HG03108 (cell line): ENCODE measurements at regions not wholly inside any gene's neighbourhood (a gene's known extent, or its start where the extent isn't known, plus 50 kb on each side); places are given as distances from the start of the nearest gene placed in this dataset.

Experiments
- ATAC-seq: cut with Tn5 transposase; IDR thresholded peaks from one replicate; pipeline ENCODE4 v1.9.1; 2021; ENCODE audit warnings: moderate library complexity; ENCODE audit not compliant: unreplicated experiment

DNA sequence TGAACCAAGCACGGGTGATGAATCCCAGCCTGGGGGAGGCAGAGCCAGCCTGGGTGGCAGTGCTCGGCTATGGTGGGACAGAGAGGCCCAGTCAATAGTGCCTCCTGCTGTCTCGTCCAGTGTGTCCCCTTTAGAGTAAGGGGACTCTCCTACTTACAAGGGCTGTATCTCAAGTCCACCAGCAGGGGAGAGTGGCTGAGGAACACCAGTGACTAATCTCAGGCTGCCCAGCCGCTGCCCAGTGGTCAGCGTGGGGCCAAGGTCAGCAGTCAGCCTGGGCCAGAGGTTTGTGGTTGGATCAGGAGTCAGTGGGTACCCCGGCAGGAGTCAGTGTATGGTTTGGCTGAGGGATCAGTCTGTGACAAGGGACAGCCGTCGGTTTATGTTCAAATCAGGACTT lies 109.2 kb upstream of the RUNX3 start:
- no peak for ATAC-seq

DNA sequence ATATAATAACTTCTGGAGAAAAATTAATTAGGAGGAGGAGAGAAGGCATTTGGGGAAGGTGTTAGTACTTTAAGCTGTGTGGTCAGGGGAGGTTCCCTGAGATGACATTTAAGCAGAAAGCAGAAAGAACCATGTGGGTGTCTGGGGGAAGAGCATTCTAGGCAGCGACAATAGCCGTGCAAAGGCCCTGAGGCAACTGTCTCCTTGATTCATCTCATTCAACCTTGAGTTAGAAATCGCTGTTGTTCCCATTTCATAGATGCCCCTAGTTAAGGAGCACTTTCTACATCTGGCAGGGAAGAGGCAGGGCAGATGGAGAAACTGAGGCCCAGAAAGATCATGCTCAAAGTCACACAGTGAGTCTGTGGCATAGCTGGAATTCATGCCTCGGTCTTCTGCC lies 108.6 kb upstream of the RUNX3 start:
- ATAC-seq: no peak

DNA sequence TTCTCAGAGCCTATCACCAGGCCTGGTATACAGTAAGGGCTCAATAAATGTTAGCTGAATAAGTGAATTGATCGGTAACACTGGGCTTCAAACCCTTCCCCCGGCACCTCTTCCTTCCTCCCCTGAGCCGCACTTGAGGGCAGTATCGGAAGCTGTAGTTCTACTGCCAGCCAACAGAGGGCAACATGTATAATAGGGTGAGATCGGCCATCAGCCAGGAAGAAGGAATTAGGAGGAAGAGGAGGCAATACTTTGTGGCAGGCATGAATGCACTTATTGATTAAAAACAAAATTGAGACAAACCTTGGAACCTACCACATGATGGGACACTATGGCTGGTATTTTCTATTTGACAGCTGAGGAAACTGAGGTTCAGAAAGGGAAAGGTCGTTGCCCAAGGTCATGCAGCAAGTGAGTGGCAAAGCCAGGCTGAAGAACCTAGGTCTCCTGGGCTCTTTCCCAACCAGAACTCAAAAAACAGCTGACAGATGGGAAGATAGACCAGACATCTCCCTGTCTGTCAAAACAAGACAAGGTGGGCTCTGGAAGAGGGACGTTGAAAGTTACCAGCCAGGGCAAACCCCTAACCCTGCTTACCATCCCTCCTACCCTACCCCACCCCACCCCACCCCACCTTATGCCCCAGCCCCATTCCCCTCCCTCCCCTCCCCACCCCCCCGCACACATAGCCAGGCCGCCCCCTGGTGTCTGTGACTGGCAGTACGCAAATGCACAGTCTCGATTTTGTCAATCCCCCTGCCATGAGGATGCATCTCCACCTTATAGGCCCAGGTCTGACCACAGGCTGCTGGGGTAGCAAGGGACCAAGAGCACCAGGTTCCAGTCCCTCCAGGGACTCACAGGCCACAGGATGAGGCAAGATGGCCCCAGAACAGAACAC lies 107.3 kb upstream of the RUNX3 start:
- no peak for ATAC-seq

DNA sequence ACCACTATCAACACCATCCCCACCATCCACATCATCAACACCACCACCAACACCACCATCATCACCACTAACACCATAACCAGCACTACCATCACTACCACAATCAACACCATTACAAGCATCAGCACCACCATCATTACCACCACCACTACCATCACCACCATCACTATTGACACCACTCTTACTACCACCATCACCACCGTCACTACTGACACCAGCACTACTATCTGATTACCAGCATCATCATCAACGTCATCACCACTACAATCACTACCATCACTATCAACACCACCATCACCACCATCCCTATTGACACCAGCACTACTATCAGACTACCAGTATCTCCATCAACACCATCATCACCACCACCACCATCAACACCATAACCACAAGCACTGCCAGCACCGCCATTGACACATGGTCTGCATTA lies 106.1 kb upstream of the RUNX3 start:
- ATAC-seq: no peak

DNA sequence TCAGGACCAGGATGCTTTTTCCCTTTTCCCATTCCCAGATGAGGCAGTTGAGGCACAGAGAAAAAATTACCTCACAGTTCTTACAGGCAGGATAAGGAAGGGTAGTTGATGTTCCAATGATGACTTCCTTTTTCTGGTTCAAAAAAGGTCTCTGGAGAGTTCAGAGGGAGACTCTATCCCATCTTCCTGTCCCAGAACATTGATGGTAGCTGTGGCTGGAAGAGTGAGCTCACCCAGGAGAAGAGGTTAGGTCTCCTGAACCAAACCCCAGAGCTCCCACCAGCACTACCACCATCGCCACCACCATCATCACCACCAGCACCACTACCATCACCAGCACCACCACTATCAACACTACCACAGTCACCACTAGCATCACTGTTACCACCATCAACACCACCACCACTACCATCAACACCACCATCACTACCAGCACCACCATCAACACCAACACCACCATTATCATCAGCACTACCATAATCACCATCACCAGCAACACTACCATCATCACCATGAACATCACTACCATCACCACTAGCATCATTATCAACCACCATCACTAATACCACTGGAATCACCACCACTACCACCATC lies 105.5 kb upstream of the RUNX3 start:
- no peak for ATAC-seq

DNA sequence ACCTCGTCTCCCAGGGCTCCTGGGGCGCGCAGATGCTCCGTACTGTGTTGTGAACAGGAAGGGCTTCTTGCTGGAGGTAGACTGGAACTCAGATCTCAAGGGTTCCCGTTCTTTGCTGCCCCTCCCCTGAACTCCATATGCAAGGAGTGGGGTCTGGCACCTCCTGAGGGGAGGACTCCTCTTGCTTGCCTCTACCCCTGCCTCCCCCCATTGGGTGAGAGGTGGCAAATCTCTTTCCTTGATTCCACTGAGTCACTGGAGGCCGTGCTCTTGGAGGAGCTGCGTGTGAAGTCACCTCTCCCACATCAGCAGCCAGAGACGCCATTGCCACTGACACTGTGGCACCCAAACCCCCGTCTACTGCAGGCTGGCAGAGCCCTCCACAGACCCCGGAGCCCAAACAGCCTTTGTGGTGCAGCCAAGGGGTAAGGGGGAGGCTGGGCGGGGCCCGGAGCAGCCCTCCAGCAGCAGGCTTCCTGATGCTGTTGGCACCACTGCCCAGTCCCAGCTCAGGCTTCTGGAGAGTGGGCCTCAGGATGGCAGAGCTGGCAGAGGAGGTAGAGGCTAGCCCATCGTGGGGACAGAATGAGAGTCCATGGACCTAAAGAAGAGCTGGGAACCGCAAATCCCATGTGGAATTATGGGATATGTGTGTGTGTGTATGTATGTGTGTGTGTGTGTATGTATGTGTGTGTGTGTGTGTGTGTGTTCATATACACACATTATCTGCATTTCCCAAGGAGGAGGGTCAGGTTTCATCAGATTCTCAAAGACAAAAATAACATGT lies 104.9 kb upstream of the RUNX3 start:
- ATAC-seq: no peak

DNA sequence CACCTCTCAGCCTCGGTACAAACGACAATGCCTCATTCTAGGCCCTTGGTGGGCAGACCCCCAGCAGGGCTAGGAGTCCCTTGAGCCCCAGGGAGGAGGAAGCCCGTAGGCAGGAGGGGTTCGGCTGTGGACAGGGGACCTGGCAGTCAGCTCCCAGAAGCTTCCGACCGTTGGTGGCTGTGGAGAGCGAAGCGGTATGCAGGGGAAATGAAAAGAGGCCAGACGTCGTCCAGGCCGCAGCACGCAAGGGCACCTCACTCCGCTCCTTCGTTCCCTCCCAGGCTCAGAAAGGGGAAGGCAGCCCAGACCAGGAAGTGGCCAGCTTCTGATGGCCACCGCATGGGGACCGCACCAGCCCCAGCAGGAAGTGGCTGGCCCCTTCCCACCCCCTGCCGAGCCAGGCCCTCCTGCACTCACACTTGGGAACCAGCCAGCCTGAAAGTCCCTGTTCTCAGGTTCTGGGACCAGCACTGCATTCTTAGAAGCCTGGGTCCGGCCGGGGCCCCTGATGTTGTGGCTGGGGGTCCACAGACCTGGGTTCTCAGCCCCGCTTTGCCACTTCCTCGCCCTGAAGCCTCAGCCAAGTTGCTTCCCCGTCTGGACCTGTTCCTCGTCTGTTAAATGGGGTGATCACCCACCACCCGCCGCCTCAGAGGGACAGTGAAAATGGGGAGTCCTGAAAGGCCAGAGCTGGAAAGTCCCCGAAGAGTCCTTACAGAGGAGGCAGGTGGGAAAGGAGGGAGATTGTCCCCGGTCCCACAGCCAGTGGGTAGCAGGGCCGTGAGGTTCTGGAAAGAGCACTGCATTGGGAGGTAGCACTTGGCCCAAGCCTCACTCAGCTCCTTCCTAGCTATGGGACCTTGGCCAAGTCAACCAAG lies 104.0 kb upstream of the RUNX3 start:
- ATAC-seq: no peak

DNA sequence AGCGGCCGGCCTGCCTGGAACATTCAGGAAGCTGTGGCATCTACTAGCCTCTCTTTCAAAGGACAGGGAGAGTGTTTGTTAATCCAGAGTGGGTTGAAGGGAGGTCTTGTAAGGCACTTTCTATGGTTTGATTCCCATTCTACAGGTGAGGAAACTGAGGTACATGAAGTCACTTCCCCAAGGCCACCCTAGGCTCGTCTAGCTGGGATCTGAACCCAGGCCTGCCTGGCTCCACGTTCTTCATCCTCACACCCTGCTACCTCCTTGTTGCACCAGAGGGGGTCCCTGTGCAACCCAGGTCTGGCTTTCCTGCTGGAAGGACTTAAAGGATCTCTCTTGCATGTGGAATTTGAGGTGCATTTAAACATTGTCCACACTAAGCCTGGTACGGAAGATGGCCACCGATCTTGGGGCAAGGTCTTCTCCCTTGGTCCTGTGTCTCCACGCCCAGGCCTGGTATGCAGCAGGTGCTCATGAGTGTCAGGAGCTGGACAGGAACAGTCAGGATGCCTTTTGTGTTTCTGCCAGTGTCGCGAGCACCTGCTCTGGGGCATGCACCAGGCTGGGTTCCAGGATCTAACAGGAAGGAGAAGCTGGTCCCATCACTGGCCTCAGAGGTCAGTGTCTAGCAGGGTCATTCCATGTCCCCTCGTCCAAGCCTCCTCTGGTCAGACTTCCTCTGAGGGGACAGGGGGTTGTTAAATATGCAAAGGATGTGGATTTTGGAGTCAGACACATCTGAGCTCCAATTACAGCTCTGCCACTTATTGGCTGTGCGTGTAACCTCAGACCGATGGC lies 103.2 kb upstream of the RUNX3 start:
- ATAC-seq: no peak

DNA sequence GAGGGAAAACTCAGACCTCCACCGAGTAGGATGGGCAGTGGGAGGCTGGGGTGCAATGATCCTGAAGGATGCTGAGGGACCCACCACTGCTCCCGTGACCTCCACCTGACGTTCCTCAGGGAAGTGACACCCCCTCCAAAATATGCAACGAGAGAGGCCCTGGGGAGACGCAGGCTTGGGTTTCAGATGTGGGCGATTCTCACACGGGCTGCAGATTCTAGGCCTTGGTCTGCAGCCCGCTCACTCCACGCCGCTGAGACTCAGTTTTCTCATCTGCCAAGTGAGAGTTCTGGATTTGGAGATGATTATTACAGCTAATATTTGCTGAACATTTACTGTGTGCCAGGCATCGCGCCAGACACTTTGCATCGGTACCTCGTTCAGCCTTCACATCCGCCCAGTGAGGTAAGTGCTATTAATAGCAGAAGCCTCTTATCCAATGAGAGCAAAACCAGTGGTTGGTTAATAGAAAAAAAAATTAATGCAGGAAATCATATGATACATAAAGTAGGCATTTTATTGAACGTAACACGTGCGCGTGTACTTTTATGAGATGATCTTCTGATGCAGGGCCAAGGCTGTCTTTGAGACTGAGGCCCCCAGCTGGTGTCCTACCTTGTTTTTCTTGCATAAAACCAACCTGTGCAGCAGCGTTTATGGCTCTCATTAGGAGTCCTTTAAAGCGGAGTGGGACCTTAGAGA lies 102.0 kb upstream of the RUNX3 start:
- ATAC-seq: peak; percentile 39

DNA sequence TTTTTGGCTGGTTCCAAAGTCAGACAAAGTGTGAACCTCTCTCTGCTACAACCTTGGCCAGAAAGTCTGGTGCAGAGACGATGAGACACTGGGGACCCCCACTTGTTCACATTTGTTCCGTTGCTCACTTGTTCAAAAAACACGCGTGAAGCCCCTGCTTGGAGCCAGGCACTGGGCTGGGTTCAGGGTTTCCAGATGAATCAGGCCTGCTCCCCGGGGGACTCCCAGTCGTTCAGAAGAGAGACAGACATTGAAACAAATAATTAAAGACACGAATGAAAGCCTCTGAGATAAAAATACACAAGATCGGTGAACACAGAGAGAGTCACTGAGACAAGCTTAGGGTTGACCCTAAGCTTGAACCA lies 101.5 kb upstream of the RUNX3 start:
- ATAC-seq: peak; percentile 14

DNA sequence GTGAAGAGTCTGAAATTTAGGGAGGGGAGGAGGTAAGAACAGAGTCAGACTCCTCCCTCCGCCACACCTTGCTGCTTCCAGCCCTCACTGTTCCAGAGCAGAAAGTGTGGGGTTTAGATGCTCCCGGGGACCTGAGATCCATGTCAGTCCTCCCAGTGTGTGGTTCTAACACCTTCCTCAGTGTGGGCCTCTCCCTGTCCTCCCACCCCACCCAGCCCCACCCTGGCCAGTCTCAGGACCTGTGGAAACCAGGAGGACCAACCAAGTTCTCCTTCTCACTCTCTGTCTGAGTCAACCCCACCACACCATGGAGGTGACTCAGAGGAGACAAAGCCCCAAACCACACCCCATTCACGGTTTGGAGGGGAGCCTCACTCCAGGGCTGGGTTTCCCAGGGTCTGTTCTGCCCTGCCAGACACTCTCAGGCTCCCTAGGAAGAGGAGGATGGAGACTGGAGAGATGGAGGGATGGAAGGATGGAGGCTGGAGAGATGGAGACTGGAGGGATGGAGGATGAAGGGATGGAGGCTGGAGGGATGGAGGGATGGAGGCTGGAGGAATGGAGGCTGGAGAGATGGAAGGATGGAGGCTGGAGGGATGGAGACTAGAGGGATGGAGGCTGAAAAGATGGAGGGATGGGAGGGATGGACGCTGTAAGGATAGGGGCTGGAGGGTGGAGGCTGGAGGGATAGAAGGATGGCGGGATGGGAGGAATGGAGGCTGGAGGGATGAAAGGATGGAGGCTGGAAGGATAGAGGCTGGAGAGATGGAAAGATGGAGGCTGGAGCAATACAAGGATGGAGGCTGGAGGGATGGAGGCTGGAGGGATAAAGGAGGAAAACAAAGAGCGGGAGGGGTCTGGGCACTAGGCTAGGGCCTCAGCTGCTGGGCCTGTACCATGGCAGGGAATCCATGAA lies 100.9 kb upstream of the RUNX3 start:
- ATAC-seq: peak; percentile 28

DNA sequence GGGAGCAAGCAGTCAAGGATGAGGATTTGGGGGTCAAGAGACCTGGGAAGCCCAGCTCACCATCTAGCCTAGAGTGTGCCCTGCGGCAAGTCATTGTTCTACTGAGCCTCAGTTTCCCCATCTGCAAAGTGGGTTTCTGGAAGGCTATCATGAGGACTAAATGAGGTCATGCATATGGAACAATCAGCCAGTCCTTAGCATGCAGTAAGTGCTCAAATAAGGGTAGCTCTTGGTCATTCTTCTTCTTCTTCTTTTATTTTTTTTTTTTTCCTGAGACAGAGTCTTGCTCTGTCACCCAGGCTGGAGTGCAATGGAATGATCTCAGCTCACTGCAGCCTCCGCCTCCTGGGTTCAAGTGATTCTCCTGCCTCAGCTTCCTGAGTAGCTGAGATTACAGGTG lies 99.9 kb upstream of the RUNX3 start:
- no peak for ATAC-seq

DNA sequence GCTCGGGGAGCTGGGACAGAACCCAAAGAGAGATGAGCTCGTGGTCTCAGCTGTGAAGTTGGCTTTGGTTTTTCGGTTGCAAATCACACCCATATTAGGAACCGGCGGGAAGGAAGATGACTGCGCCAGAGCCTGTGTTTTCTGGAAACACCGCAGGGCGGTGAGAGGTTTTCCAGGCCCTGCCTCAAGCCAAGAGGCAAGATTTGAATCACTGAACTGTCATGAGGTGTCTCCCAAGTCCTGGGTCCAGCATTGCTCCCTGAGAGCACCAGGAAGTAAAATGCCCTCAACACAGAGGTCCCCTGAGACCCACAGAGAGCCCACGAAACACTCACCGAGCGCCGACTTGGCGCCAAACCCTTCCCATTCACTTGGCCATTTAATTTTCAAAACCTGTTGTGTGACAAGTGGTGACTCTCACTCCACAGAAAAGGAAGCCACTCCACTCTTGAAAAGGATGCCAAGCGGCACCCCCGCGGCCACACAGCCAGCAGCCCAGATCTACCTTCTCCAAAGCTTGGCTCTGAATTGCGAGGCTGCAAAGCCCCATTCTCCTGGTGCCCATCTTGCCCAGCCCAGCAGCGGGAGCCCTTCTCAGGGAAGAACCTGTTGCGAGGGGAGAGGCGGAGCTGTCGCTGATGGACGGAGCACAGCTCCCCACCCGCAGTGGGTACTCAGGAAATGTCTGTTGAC lies 99.0 kb upstream of the RUNX3 start:
- ATAC-seq: no peak

DNA sequence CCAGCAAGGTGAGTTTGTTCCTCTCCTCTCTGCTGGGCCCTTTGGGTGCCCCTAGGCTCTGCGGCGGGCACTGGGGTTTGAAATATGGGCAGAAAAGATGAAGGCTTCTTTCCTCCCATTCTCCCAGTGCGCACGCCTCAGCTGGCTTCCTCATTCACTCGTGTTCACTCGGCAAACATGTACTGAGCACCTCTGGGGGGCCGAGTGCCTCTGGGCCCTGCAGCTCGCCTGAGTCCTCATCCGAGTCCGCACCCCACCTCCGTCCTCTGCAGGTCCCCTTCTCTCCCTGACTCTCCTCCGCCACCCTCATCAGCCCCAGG lies 98.5 kb upstream of the RUNX3 start:
- ATAC-seq: no peak

DNA sequence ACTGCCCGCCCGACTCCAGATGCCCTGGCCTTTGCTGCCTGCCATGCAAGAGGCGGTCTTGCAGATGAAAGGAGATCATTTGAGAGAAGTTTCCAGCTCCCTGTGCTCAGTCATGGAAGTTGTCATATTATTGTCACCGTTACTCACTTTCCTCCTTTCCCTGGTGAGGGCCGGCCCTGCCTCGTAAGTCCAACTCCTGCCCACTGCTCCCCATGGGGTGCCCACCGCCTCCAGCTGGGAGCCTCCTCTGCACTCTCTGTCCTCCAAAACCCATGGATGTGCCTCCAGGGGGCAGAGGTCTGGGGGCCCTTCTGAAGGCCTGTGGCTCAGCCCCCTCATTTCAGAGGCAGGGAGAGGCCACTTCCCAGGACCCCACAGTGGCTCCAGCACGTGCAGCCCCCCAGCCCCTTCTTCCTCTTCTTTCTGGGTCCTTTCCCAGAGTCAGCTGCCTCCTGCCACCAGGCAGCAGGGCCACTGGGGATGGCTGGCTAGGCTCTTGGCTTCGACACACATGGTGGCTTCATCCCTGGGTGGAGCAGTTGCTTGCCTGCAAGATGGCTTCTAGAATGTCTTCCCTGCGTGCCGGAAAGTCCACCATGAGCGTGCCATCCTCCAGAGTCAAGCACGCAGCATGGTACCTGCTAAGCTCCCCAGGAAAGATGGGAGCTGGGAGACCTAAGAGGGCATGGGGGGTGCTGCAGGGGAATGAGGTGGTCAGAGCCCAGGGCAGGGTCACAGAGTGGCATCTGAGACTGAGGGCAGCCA lies 97.9 kb upstream of the RUNX3 start:
- no peak for ATAC-seq

DNA sequence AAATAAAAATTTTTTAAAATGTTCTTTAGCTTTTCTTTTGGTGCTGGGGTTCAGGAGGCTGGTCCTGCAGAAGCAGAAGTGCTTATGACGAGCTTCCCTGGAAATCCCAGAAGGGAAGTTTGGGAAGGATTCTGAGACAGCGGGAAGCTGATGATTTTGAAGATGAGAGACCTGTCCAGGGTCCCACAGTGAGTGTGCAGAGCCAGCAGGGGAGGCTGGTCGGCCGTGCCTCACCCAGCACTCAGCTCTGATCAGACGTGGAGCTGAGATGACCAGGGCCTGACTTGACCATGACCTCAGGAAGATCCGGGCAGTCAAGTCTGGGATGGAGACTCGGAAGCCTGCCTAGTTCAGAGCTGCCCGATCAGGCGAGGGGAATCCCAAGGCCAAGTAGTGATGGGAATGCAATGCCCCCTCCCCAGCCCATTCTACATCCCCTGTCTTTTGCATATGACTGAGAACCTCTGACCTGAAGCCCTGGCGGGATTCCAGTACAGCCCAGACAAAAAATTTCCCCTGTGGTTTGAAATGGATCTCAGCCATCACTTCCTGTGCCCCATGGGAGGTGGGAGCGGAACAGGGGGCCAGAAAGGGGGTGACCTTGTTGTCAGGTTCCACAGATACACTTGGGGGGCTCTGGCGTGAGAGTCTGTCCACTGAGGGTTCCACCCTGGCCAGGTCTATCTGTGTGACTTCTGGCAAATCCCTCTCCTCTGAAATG lies 96.8 kb upstream of the RUNX3 start:
- ATAC-seq: no peak

DNA sequence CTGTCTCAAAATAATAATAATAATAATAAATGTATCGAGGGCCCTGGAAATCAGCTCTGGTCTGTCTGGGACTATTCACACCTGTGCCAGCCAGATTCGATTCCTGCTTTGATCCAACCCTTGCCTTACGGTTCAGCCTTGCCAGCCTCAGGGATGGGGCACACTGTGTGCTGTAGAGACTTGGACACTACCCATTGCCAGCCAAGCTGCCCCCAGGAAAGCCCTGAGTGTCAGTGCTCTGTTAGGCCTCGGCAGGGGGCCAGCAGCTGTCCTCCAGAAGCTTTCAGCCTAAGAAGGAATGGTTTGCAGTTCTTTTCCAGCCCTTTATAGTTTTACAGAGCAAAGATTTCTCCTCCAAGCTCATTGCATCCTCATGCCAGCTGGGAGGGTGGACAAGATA lies 96.2 kb upstream of the RUNX3 start:
- ATAC-seq: no peak
